DND-41 (cell line): ENCODE measurements at regions not wholly inside any gene's neighbourhood (a gene's known extent, or its start where the extent isn't known, plus 50 kb on each side); places are given as distances from the start of the nearest gene placed in this dataset.

Source experiments
- EZH2 ChIP-seq: IDR thresholded peaks from 3 replicates; pipeline ENCODE4 v1.6.1; 2012; ENCODE audit warnings: borderline replicate concordance, low read depth, mild to moderate bottlenecking, moderate library complexity, low read length, inconsistent platforms; ENCODE audit not compliant: severe bottlenecking
- TF ChIP-seq, protein P1 (sequence below): IDR thresholded peaks from 2 replicates; pipeline ENCODE4 v1.5.1; 2012; ENCODE audit warnings: borderline replicate concordance, low read length, moderate library complexity, mild to moderate bottlenecking; ENCODE audit not compliant: poor library complexity, severe bottlenecking; ENCODE audit errors: extremely low read depth

DNA sequence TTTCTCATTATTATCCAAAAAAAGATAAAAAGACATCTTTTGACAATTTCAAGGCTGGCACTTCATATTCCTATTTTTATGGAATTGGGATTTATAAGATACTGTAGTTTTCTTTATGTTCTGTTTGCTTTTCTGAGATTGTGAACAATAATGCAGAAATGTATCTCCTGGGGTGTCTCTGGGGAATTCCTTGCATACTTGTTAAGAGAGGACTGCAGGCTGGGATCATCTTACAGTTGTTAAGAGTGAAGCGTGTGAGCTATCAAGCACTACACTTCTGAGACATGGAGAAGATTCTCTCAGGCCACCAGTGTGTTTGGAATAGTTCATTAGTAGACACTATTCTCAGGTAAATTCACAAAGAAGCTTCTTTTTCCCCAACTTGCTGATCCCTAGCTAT, 963.3 kb upstream of the GJE1 start:
- TF ChIP-seq, protein P1, sequence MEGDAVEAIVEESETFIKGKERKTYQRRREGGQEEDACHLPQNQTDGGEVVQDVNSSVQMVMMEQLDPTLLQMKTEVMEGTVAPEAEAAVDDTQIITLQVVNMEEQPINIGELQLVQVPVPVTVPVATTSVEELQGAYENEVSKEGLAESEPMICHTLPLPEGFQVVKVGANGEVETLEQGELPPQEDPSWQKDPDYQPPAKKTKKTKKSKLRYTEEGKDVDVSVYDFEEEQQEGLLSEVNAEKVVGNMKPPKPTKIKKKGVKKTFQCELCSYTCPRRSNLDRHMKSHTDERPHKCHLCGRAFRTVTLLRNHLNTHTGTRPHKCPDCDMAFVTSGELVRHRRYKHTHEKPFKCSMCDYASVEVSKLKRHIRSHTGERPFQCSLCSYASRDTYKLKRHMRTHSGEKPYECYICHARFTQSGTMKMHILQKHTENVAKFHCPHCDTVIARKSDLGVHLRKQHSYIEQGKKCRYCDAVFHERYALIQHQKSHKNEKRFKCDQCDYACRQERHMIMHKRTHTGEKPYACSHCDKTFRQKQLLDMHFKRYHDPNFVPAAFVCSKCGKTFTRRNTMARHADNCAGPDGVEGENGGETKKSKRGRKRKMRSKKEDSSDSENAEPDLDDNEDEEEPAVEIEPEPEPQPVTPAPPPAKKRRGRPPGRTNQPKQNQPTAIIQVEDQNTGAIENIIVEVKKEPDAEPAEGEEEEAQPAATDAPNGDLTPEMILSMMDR = no peak
- TF ChIP-seq EZH2 = no peak
